SK-N-SH (cell line): ENCODE measurements at regions not wholly inside any gene's neighbourhood (a gene's known extent, or its start where the extent isn't known, plus 50 kb on each side); places are given as distances from the start of the nearest gene placed in this dataset.

Experiments used
- CTCF ChIA-PET: fragments of 300-600, 350-600 bp; formaldehyde crosslinking; extraction: SDS; loops from one replicate; lab custom pipeline; 2021; lab: Yijun Ruan, JAX
- POLR2A ChIA-PET: fragments of 350-600 bp; sonication (Branson Sonifier 250); formaldehyde crosslinking; extraction: SDS; loops from one replicate; lab custom pipeline; 2020; ENCODE audit warnings: antibody characterized with exemption, inconsistent platforms; lab: Yijun Ruan, JAX
- DNase-seq: peaks from one replicate; pipeline ENCODE4 v3.0.0; 2012
- H2AFZ ChIP-seq: fragments of 200-600 bp; sonication (generic); 2 replicates; pipeline ENCODE4 v1.8.1; 2016; ENCODE audit warnings: antibody characterized with exemption, mild to moderate bottlenecking, low read depth
- H3F3A ChIP-seq: fragments of 200-600 bp; sonication (generic); replicated peaks from 2 replicates; pipeline ENCODE3; 2016; ENCODE audit warnings: antibody characterized with exemption, mild to moderate bottlenecking; ENCODE audit not compliant: insufficient read depth
- H3K27ac ChIP-seq, 2 experiments: fragments of 200-500 bp in 1 of 2; fragments of 200-600 bp in 1 of 2; sonication (Bioruptor generic) in 1 of 2; sonication (generic), shearing (Covaris generic) in 1 of 2; 2 replicates each; pipeline versions ENCODE4 v1.5.1 to v1.6.1; 2014 to 2016; ENCODE audit warnings: low read depth in 2 of 2, inconsistent platforms in 1 of 2, low read length in 1 of 2, mild to moderate bottlenecking in 1 of 2, mixed read lengths in 1 of 2
- H3K27me3 ChIP-seq: fragments of 200-600 bp; sonication (generic), shearing (Covaris generic); 2 replicates; pipeline ENCODE4 v1.6.1; 2016; ENCODE audit warnings: mixed run types; ENCODE audit not compliant: insufficient read depth
- H3K36me3 ChIP-seq, 2 experiments: fragments of 200-500 bp in 1 of 2; fragments of 200-600 bp in 1 of 2; sonication (Bioruptor generic) in 1 of 2; sonication (generic) in 1 of 2; replicated peaks in 1 of 2; 2 replicates each; pipeline versions ENCODE3 to v1.5.1; 2014 to 2016; ENCODE audit warnings: low read length in 1 of 2, mild to moderate bottlenecking in 1 of 2; ENCODE audit not compliant: insufficient read depth in 2 of 2, control insufficient read depth in 1 of 2
- H3K4me1 ChIP-seq, 2 experiments: fragments of 200-500 bp in 1 of 2; fragments of 200-600 bp in 1 of 2; sonication (Bioruptor generic) in 1 of 2; sonication (generic), shearing (Covaris generic) in 1 of 2; 2 replicates each; pipeline versions ENCODE4 v1.5.1 to v1.6.1; 2014 to 2016; ENCODE audit warnings: low read depth in 1 of 2, low read length in 1 of 2, mixed run types in 1 of 2; ENCODE audit not compliant: insufficient read depth in 2 of 2, control insufficient read depth in 1 of 2
- H3K4me2 ChIP-seq: fragments of 200-600 bp; sonication (generic), shearing (Covaris generic); 2 replicates; pipeline ENCODE4 v1.6.1; 2017; ENCODE audit warnings: mixed run types
- H3K4me3 ChIP-seq, 2 experiments: fragments of 200-500 bp in 1 of 2; fragments of 200-600 bp in 1 of 2; sonication (Bioruptor generic) in 1 of 2; sonication (generic), shearing (Covaris generic) in 1 of 2; 2 replicates each; pipeline versions ENCODE4 v1.5.1 to v1.8.1; 2014 to 2016; ENCODE audit warnings: low read depth in 2 of 2, inconsistent platforms in 1 of 2, low read length in 1 of 2, mild to moderate bottlenecking in 1 of 2, mixed read lengths in 1 of 2, moderate library complexity in 1 of 2
- H3K79me2 ChIP-seq: fragments of 200-600 bp; sonication (generic); 2 replicates; pipeline ENCODE4 v1.8.1; 2017; ENCODE audit warnings: mild to moderate bottlenecking; ENCODE audit not compliant: insufficient read depth
- H3K9ac ChIP-seq: fragments of 200-600 bp; sonication (generic); 2 replicates; pipeline ENCODE4 v1.6.1; 2017; ENCODE audit warnings: mixed run types
- H3K9me2 ChIP-seq: fragments of 200-600 bp; sonication (generic); 2 replicates; pipeline ENCODE4 v1.6.1; 2017; ENCODE audit warnings: mixed run types
- H3K9me3 ChIP-seq: fragments of 200-600 bp; sonication (generic); 2 replicates; pipeline ENCODE4 v1.6.1; 2017; ENCODE audit warnings: mixed run types, mild to moderate bottlenecking, moderate library complexity
- H4K20me1 ChIP-seq: fragments of 200-600 bp; sonication (generic); 2 replicates; pipeline ENCODE4 v1.6.1; 2017; ENCODE audit warnings: mild to moderate bottlenecking, mixed run types; ENCODE audit not compliant: insufficient read depth
- EP300 ChIP-seq, 2 experiments: IDR thresholded peaks; 2 replicates each; pipeline versions ENCODE4 v1.4.0 to v1.6.1; 2012; ENCODE audit warnings: borderline replicate concordance in 1 of 2, low read depth in 1 of 2, low read length in 1 of 2
- GABPA ChIP-seq: IDR thresholded peaks from 2 replicates; pipeline ENCODE4 v1.4.0; 2012; ENCODE audit warnings: low read depth, mild to moderate bottlenecking
- GATA2 ChIP-seq: sonication (generic); formaldehyde crosslinking; IDR thresholded peaks from 2 replicates; pipeline ENCODE4 v1.5.0; 2020; ENCODE audit warnings: mild to moderate bottlenecking, missing genetic modification reagents
- JUND ChIP-seq: IDR thresholded peaks from 2 replicates; pipeline ENCODE4 v1.4.0; 2012
- NFIC ChIP-seq: IDR thresholded peaks from 2 replicates; pipeline ENCODE4 v1.4.0; 2012; ENCODE audit warnings: borderline replicate concordance
- RCOR1 ChIP-seq: fragments of 150-350 bp; IDR thresholded peaks from 2 replicates; pipeline ENCODE4 v1.6.1; 2017; ENCODE audit warnings: antibody characterized with exemption, low read length
- RXRA ChIP-seq: IDR thresholded peaks from 2 replicates; pipeline ENCODE4 v1.4.0; 2012; ENCODE audit warnings: low read depth, mild to moderate bottlenecking, borderline replicate concordance
- WGBS: methylation state at CpG from one replicate; pipeline ENCODE4 v1.1.6; 2017; ENCODE audit warnings: low lambda C conversion rate; 5-methylcytosine and 5-hydroxymethylcytosine counted together
- TF ChIP-seq, protein P1 (sequence below): fragments of 200-600 bp; sonication (generic); IDR thresholded peaks from 2 replicates; pipeline ENCODE4 v1.6.1; 2017; ENCODE audit warnings: antibody characterized with exemption, mild to moderate bottlenecking, moderate library complexity
- TF ChIP-seq, protein P2 (sequence below): IDR thresholded peaks from 2 replicates; pipeline ENCODE4 v1.6.1; 2012; ENCODE audit warnings: mild to moderate bottlenecking, low read depth, low read length, moderate library complexity
- TF ChIP-seq, protein P3 (sequence below): fragments of 150-350 bp; IDR thresholded peaks from 2 replicates; pipeline ENCODE4 v1.6.1; 2016; ENCODE audit warnings: mild to moderate bottlenecking, low read depth, low read length
- TF ChIP-seq, protein P4 (sequence below): IDR thresholded peaks from 2 replicates; pipeline ENCODE4 v1.4.0; 2012; ENCODE audit warnings: low read depth
- TF ChIP-seq, protein P5 (sequence below): IDR thresholded peaks from 2 replicates; pipeline ENCODE4 v1.4.0; 2012; ENCODE audit warnings: low read depth, borderline replicate concordance

DNA sequence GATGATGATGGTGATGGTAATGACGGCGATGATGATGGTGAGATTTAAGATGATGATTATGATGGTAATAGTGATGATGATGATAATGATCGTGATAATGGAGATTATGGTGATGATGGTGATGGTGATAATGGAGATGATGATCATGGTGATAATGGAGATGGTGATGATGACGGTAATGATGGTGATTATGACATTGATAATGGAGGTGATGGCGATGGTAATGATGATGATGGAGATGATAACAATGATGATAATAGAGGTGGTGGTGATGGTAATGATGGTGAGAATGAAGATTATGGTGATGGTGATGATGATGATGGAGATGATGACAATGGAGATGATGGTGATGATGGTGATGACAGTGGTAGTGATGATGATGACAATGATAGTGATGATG is 69.7 kb downstream of the MED10 start:
- no peak for DNase-seq
- H3K36me3 ChIP-seq, result no peaks in the 10 kb centered on the region
- TF ChIP-seq GABPA (no peak), GATA2 (no peak), NFIC (no peak), JUND (no peak), EP300 (IDR thresholded peaks at IDR 0.05; ENCODE audit: borderline replicate concordance in 1 of 2, low read depth in 1 of 2, low read length in 1 of 2) (no peak), RXRA (no peak), RCOR1 (no peak)
- TF ChIP-seq, protein P1, sequence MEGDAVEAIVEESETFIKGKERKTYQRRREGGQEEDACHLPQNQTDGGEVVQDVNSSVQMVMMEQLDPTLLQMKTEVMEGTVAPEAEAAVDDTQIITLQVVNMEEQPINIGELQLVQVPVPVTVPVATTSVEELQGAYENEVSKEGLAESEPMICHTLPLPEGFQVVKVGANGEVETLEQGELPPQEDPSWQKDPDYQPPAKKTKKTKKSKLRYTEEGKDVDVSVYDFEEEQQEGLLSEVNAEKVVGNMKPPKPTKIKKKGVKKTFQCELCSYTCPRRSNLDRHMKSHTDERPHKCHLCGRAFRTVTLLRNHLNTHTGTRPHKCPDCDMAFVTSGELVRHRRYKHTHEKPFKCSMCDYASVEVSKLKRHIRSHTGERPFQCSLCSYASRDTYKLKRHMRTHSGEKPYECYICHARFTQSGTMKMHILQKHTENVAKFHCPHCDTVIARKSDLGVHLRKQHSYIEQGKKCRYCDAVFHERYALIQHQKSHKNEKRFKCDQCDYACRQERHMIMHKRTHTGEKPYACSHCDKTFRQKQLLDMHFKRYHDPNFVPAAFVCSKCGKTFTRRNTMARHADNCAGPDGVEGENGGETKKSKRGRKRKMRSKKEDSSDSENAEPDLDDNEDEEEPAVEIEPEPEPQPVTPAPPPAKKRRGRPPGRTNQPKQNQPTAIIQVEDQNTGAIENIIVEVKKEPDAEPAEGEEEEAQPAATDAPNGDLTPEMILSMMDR, result no peak
- TF ChIP-seq, protein P2, sequence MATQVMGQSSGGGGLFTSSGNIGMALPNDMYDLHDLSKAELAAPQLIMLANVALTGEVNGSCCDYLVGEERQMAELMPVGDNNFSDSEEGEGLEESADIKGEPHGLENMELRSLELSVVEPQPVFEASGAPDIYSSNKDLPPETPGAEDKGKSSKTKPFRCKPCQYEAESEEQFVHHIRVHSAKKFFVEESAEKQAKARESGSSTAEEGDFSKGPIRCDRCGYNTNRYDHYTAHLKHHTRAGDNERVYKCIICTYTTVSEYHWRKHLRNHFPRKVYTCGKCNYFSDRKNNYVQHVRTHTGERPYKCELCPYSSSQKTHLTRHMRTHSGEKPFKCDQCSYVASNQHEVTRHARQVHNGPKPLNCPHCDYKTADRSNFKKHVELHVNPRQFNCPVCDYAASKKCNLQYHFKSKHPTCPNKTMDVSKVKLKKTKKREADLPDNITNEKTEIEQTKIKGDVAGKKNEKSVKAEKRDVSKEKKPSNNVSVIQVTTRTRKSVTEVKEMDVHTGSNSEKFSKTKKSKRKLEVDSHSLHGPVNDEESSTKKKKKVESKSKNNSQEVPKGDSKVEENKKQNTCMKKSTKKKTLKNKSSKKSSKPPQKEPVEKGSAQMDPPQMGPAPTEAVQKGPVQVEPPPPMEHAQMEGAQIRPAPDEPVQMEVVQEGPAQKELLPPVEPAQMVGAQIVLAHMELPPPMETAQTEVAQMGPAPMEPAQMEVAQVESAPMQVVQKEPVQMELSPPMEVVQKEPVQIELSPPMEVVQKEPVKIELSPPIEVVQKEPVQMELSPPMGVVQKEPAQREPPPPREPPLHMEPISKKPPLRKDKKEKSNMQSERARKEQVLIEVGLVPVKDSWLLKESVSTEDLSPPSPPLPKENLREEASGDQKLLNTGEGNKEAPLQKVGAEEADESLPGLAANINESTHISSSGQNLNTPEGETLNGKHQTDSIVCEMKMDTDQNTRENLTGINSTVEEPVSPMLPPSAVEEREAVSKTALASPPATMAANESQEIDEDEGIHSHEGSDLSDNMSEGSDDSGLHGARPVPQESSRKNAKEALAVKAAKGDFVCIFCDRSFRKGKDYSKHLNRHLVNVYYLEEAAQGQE, result no peak
- TF ChIP-seq, protein P3, sequence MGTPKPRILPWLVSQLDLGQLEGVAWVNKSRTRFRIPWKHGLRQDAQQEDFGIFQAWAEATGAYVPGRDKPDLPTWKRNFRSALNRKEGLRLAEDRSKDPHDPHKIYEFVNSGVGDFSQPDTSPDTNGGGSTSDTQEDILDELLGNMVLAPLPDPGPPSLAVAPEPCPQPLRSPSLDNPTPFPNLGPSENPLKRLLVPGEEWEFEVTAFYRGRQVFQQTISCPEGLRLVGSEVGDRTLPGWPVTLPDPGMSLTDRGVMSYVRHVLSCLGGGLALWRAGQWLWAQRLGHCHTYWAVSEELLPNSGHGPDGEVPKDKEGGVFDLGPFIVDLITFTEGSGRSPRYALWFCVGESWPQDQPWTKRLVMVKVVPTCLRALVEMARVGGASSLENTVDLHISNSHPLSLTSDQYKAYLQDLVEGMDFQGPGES, result no peak
- TF ChIP-seq, protein P4, sequence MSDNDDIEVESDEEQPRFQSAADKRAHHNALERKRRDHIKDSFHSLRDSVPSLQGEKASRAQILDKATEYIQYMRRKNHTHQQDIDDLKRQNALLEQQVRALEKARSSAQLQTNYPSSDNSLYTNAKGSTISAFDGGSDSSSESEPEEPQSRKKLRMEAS, result no peak
- TF ChIP-seq, protein P5, sequence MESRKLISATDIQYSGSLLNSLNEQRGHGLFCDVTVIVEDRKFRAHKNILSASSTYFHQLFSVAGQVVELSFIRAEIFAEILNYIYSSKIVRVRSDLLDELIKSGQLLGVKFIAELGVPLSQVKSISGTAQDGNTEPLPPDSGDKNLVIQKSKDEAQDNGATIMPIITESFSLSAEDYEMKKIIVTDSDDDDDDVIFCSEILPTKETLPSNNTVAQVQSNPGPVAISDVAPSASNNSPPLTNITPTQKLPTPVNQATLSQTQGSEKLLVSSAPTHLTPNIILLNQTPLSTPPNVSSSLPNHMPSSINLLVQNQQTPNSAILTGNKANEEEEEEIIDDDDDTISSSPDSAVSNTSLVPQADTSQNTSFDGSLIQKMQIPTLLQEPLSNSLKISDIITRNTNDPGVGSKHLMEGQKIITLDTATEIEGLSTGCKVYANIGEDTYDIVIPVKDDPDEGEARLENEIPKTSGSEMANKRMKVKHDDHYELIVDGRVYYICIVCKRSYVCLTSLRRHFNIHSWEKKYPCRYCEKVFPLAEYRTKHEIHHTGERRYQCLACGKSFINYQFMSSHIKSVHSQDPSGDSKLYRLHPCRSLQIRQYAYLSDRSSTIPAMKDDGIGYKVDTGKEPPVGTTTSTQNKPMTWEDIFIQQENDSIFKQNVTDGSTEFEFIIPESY, result no peak
- TF ChIP-seq, all 33 proteins: peak for 0
- no peak overlapping the region for H3K4me3 ChIP-seq
- ChIA-PET CTCF (no interaction called here), POLR2A (no interaction called here)
- no peaks in the 10 kb centered on the region for H3K79me2 ChIP-seq
- 42% methylated on average over 5 of the region's 5 CpGs for WGBS
- H3K4me1 ChIP-seq, result peaks cover 0 to 41% of the 10 kb centered on the region in 2 experiments; a peak in 2 of 4 replicates
- H3K27me3 ChIP-seq, result no peaks in the 10 kb centered on the region
- H4K20me1 ChIP-seq, result no peaks in the 10 kb centered on the region
- H3K9me3 ChIP-seq, result no peaks in the 10 kb centered on the region
- no peak overlapping the region for H3K4me2 ChIP-seq
- H2AFZ ChIP-seq, result no peak overlapping the region
- H3K27ac ChIP-seq, result no peak overlapping the region
- no peaks in the 10 kb centered on the region for H3F3A ChIP-seq
- H3K9ac ChIP-seq, result no peak overlapping the region
- no peaks in the 10 kb centered on the region for H3K9me2 ChIP-seq
